HG03095 (cell line): ENCODE measurements at regions not wholly inside any gene's neighbourhood (a gene's known extent, or its start where the extent isn't known, plus 50 kb on each side); places are given as distances from the start of the nearest gene placed in this dataset.

Experiments
- ATAC-seq: cut with Tn5 transposase; IDR thresholded peaks from one replicate; pipeline ENCODE4 v1.9.1; 2021; ENCODE audit warnings: moderate library complexity; ENCODE audit not compliant: unreplicated experiment

DNA sequence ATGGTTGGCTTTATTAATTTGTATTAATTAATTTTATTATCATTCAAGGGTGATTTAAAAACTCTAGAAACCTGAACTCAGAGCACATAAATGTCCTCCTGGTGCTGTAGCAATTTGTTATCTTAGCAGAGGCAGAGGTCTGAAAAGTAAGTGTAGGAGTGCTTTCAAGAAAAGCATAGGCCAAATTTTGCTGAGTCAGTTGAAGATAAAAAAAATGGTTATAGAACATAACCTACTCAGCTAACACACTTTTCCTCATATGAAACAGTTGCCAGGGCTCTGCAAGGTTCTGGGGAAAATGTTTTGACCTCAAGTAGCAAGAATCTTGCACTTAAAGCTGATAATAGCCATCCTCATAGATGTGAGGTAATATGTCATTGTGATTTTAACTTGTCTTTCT is 53.5 kb upstream of the CHODL start:
- ATAC-seq, result no peak

DNA sequence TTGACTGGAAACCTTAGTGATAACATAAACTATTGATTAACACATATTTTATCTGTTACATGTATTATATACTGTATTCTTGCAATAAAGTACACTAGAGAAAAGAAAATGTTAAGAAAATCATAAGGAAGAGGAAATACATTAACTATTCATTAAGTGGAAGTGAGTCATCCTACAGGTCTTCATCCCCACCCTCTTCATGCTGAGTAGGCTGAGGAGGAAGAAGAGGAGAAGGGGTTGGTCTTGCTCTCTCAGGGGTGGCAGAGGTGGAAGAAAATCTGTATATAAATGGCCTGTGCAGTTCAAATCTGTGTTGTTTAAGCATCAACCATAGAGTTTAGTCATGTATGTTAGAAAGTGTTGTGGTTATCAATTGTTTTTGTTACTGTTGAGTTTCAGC is 66.1 kb upstream of the CHODL start:
- ATAC-seq, result no peak

DNA sequence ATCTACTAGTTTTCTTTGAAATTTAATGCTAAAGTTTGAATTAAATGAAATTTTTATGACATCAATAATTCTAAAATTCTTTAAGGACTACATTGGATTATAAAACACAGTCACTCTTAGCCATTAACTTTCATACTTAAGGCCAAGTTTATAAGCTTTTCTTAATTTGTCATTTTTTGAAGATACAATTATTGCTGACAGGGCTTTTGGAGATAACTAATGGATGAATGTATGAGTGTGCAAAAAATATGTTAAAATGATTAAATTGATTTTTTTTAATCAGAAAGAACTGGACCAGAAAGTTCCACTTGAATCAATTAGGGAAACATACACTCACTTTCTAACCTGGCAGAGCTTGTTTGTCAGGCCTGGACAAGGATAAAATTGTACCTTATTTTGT is 70.3 kb upstream of the CHODL start:
- ATAC-seq, result no peak

DNA sequence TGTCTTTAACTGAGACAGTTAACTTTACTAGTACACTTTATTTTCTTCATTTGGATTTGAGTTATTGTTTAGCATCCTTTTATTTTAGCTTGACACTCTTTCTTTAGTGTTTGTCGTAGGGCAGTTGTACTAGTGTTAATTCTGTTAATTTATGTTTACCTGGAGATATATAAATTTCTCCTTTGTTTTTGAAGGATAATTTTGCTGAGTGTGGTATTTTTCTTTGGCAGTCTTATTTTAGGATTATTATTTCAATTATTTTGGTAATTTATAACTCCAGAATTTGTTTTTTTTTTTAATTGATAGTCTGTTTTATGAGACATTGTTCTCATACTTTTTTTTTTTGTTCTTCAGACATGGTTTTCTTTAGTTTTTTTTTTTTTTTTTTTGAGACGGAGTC is 73.8 kb upstream of the CHODL start:
- ATAC-seq, result no peak

DNA sequence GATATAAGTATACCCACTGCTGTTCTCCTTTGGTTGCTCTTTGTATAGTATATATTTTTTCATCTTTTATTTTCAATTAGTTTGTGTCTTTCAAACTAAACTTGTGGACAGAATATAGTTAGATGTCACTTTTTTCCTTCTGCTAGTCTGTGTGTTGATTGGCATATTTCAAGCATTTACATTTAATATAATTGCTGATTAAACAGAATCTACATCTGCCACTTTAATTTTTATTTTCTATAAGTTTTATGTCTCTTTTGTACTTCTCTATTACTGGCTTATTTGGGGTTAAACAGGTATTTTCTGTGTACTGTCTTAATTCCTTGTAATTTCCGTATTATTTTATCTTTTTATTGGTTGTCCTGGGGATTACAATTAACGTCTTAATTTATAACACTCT is 74.4 kb upstream of the CHODL start:
- no peak for ATAC-seq

DNA sequence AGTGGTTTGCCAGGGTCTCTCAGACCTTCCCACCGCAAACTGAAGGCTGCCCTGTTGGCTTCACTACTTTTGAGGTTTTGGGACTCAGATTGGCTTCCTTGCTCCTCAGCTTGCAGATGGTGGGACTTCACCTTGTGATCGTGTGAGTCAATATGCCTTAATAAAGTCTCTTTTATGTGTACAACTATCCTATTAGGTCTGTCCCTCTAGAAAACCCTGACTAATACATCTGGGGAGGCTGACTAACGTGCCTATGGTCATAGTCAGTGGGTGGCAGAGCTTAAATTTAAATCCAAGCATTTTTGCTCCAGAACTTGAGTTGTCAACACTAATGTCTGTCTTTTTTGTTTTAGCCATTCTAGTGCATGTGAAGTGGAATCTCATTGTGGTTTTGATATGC is 76.5 kb upstream of the CHODL start:
- no peak for ATAC-seq

DNA sequence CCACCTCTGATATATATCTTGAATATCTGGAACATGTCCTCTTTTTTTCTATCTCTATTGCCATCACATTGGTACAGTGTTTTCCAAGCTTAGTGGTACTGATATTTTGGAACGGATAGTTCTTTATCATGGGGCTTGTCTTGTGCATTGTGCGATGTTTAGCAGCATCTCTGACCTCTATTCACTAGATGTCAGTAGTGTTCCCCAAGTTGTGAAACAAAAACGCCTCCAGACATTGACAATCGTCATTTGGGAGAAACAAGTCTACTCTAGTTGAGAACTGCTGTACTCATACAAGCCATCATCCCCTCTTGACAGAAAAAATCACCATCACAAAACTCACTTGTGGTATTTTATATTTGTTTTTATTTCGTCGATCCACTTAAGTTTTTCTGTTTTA is 79.7 kb upstream of the CHODL start:
- no peak for ATAC-seq

DNA sequence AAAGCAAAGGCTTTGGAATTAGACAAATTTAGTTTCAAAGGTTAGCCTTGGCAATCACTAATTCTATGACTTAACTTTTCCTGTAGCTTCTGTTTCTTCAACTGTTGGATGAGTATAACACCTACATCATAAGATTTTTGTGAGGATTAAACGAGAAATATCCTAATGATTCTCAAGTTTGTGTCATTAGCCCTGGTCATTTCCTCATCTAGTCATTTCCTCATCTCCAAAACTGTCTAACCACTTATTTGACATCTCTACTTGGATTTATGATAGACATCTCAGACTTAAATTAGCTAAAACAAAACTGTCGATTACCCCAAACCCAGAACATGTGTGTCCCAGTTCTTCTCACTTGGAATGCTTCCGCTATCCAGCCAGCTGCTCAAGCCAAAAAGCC is 80.2 kb upstream of the CHODL start:
- ATAC-seq, result no peak

DNA sequence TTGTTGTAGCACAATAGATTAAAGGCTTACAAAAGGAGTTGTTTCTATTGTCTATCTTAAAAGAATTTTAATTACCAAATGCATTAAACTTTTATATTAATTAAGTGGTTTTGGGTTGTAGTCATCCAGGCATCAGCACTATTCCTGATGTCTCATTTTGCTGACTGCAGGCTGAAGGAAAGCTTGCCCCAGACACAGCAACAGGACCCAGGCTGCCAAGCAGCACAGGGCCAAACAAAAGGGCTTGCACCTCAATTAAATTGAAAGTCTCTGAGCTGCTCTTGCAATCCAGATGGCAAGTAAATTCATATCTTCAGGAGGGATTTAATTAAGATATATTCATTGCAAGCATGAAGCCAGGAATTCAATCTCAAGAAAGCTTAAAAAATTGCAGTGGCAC is 80.7 kb upstream of the CHODL start:
- no peak for ATAC-seq

DNA sequence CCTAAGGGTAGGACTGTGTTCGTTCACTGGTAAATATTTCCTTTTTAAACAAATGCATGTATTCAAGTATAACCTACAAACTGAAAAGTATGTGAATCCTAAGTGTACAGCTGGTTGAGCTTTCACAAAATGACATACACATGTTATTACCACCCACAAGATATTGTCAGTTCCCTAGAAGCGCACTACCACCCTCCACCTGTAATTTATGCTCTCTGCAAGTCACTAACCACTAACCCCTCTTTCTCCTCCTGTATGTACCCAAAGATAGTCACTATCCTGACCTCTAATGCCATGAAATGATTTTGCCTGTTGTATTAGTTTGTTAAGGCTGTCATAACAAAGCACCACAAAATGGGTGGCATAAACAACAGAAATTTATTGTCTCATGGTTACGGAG is 82.8 kb upstream of the CHODL start:
- no peak for ATAC-seq

DNA sequence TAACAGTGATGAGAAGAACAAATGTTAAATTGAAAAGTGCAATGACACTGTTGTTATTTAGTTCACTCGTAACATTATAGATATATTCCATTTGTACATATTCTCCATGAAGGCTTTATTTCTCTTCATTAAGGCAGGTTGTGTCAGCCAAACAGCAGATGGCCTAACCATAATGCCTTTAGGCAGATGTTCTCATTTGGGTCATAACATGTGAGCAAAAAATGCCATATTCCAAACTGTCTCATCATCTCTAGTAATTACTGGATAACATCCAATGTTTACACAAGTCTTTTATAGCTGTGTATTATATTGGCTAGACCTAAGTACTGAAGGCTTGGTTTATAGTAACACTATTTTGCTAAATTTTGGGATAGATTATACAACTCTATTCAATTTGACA is 87.2 kb upstream of the CHODL start:
- no peak for ATAC-seq

DNA sequence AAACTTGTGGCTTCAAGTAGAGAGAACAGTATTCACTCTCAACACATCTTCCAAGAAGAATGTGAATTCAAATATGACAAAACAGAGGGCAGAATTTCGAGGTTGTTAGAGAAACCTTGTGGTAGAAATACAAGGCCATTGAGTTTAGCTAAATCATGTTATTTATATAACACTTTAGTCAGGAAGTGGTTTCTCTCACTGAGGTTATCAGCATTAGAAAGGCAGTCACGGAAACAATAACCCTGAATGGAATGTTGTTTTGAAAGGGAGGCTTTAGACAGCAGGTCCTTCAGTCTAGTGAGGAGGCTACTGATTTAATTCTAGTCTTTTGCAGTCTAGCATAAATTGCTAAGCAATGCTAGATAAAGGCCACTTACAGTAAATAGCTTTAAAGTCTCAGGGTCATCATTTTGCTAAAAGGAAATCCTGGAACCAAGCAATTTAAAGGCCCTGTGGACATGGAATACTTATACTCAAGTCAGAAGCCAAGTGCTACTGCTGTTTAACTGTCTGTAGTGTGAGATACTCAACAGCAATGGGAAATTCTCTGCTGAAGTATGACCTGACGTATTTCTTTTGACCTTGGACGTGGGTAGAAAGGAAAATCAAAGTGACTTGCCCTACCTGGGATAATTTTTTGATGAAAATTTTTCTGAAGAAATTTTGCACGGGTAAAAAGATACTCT is 89.0 kb upstream of the CHODL start:
- no peak for ATAC-seq

DNA sequence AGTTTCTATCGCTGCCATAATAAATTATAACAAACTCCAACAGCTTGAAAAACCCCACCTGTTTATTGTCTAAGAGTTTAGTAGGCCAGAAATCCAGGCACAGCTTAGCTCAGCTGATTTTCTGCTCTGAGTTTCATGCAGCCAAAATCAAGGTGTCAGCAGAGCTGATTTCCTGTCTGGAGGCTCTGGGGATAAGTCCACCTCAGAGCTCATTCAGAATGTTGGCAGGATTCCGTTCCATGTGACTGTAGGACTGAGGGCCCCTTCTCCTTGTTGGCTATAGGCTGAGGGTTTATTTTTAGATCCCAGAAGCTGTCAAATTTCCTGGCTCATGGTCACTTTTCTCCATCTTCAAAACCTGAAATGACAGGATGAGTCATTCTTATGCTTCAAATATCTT is 91.6 kb upstream of the CHODL start:
- ATAC-seq, result no peak

DNA sequence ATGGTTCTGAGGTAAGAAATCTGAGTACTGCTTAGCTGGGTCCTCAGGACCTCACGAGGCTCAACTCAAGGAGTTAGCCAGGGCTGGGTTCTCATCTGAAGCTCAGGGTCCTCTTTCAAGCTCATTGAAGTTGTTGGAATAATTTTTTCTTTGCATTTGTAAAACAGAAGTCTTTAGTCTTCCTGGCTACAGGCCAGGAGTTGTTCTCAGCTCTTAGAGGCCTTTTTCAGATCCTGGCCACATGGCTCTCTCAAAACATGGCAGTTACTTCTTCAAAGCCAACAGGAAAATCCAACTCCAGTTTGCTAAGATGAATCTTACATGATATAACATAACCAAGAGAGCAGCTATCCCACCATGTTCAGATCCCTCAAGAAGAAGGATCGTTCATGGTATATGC is 92.3 kb upstream of the CHODL start:
- no peak for ATAC-seq

DNA sequence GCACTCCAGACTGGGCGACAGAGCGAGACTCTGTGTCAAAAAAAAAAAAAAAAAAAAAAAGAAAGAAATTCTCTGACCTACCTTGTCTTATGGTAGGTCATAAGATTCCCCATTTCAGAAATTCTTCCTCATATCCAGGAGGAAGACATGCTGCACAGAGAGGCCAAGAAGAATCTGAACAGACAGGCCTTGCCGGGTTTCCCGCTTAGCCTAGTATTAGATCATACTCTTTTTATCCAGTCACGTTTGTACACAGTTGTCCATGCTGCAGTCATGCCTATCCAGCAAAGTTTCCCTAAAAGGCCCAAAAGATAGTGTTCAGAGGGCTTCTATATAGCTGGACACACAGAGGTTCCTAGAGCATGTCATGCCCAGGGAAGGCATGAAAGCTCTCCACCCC is 93.6 kb upstream of the CHODL start:
- no peak for ATAC-seq

DNA sequence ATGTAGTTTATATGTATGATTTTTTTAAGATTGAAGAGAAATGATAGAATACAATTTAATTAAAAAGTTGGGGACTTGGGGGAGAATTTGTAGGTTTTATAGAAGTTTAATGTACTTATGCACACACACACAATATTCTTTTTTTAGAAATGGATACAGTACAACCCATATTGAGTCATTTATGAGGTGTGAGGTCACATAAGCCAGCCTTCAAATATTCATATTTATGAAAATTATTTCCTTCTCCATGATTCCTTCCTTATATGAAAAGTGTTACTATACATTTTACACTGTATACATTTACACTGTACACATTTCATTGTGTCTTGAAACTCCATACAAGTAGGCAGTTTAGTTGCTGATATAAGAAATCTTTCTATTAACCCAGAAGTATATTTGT is 96.2 kb upstream of the CHODL start:
- no peak for ATAC-seq

DNA sequence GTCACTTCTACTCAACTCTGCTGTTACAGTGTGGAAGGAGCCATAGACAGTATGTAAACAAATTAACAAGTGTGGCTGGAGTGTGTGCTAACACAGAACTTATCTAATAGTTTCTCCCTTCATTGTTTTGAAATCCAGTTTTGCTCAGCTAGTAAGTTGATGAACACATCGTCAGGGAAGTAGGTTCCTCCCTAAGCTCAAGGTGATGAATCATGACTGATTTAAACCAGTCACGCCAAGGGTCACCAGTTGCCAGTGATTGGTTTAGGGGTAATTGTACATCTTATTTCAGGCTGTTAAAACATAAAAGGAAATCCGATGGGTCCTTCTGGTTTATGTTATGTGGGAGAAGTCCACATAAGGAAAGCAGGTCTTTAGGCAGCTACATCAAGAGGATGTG is 97.0 kb upstream of the CHODL start:
- no peak for ATAC-seq

DNA sequence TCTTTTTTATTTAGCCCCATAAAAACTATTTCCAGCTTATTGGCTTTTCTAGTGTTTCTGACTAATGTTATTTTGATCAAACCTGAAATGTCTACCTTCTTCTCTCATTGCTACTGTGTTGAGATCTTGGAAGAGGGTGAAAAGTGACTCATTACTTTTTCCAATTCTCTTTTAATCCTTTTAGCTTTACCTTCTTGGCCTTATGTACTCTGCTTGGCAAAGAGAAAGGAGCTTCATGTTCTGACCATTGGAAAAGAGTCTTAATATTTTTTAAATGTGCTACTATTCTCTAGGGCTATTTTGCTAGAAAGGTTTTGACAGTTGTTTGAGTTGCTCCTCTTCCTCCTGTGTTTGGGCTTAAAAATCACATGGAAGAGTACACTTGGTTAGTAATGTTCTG is 97.8 kb upstream of the CHODL start:
- ATAC-seq, result no peak

DNA sequence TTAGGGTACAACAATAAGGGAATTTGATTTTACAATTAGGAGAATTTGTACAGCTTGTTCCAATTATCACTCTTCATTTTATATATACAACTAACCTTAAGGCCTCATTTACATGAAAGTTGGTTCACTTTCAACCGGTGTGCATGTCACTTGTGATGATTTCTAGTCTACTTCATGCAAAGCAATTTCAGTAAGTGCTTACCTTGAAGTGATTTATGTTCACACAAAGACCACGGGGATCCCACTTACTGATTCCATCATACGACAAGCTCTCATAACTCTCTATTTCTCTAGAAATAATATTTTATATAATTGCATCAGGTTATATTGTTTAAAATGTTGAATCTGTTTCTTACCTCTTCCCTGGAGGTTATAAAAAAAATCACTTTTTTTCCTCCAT is 100.3 kb upstream of the CHODL start:
- ATAC-seq, result no peak

DNA sequence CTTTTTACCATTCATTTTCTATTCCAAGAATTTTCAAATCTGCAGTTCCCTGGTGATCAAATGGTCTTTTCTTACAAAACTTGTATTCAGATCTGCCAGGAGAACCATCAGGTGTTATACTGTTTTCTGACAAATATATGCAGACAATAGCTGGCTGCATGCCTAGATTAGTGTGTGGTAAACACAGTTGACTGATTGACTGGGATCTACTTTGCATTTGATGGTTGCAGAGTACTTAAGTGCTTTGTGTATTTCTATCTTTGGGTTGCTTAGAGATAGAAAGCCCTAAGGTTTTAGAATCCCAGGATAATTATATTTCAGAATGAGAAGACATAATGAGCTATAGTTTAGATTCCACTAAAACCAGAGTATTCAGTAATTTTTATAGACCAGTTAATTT is 102.0 kb upstream of the CHODL start:
- no peak for ATAC-seq

DNA sequence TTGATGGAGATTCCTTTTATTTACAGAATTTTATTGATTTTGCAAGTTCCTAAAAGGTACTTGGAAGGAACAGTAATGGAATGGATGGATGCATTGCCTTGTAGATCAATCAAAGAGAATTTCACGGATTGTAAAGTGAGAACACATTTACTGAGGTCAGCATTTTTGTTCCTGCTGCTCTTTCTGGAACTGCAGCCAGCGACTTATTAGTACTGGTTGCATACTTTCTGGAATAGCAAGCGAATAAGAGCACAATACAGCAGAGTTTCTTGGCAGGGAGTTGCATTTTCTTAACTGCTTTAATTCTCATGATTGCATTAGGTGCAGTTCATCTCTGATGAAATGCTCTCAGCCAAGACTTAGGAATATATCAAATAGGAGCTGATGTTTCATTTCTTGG is 106.1 kb upstream of the CHODL start:
- ATAC-seq, result no peak

DNA sequence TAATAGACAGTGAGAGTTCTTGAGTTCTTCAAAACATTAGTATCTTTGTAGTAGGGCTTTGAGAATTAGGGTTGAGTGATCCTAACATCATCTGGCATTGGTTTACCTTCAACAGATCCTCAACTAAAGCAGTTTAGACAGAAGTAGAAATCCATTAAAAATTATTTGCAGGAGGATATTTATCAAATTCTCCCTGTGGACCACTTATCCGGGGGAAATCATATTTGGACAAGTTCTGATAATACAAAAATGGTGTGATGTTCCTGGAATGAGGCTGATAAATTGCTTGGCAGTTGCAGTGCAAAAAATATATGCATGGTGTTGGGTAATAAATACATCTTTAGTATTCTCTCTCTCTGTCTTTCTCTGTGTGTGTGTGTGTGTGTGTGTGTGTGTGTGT is 115.1 kb upstream of the CHODL start:
- ATAC-seq, result no peak

DNA sequence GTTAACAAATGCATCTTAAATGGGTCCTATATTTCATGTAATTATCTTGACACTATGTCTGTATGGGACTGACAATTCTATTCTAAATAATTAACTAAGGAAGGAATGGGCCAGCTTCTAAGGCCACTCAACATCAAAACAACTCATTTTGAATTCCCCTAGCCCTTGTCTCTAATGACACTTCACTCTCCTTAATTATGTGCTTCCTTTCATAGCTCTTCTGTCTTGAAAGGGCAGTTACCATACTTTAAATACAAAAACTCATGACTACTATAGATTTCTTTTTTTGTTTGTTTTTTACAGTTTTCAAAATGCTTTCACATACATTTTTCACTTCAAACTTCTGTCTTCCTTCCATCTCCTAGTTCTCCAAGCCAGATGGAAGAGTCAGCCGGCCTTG is 126.1 kb upstream of the CHODL start:
- ATAC-seq, result no peak

DNA sequence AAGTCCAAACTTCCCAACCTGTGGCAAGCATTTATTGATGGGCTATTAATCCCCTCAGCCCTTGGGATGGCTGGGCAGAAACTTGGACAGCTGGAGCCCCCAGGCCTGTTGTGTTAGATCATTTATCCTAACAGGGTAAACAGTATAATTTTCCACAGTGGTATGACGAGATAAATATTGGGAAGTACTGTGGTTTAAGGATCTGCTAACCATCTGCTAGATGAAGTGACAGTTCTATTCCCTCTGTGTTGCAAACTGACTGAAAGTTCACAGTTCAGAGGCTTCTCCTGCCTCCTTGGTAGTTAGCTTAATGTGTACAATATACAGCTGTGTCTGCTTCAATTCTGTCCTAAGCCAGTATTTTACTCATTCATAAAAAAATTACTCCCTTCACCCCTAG is 127.5 kb upstream of the CHODL start:
- ATAC-seq, result no peak
